Endothelial cell of umbilical vein (primary cell): ENCODE measurements at regions not wholly inside any gene's neighbourhood (a gene's known extent, or its start where the extent isn't known, plus 50 kb on each side); places are given as distances from the start of the nearest gene placed in this dataset.

Experiments
- BruUV-seq: library from RNA; stranded (reverse); fragments of 400-500 nt; replicated peaks from 2 replicates; lab custom pipeline; 2021; lab: Mats Ljungman, UMichigan
- CTCF ChIA-PET: fragments of 300-600, 350-600 bp; sonication (Branson Sonifier 250); formaldehyde crosslinking; loops from one replicate; lab custom pipeline; 2021; ENCODE audit warnings: antibody characterized with exemption, inconsistent platforms; lab: Charles Lee
- POLR2A ChIA-PET: fragments of 300-600, 350-600 bp; sonication (Branson Sonifier 250); formaldehyde crosslinking; loops from one replicate; lab custom pipeline; 2021; ENCODE audit warnings: antibody characterized with exemption, inconsistent platforms; lab: Charles Lee
- DNase-seq: peaks from one replicate; pipeline ENCODE4 v3.0.0-alpha.2; 2011; ENCODE audit warnings: low read depth, low spot score
- FAIRE-seq: peaks from 2 replicates; lab custom pipeline; 2011; peaks lifted over from hg19 to GRCh38; lab: Jason Lieb, UNC
- H2AFZ ChIP-seq: 2 replicates; pipeline ENCODE4 v1.6.0; 2012; ENCODE audit warnings: low read depth, low read length, control low read depth, inconsistent platforms
- H3K27ac ChIP-seq: 2 replicates; pipeline ENCODE4 v1.5.1; 2011; ENCODE audit warnings: low read depth, mild to moderate bottlenecking, control low read depth, low read length, moderate library complexity; ENCODE audit not compliant: insufficient read depth
- H3K27me3 ChIP-seq, 2 experiments: 2 replicates each; pipeline versions ENCODE4 v1.6.0 to v1.6.1; 2011; ENCODE audit warnings: low read length in 2 of 2, mixed read lengths in 1 of 2; ENCODE audit not compliant: control insufficient read depth in 2 of 2, insufficient read depth in 2 of 2
- H3K36me3 ChIP-seq, 2 experiments: 2 replicates in 1 of 2; 3 replicates in 1 of 2; pipeline ENCODE4 v1.5.1; 2011; ENCODE audit warnings: low read length in 2 of 2, mild to moderate bottlenecking in 1 of 2, moderate library complexity in 1 of 2; ENCODE audit not compliant: control insufficient read depth in 2 of 2, insufficient read depth in 2 of 2; ENCODE audit errors: extremely low read depth in 1 of 2
- H3K4me1 ChIP-seq: 3 replicates; pipeline ENCODE4 v1.5.1; 2011; ENCODE audit warnings: mild to moderate bottlenecking, low read length; ENCODE audit not compliant: control insufficient read depth, insufficient read depth; ENCODE audit errors: extremely low read depth
- H3K4me2 ChIP-seq: 2 replicates; pipeline ENCODE4 v1.6.1; 2011; ENCODE audit warnings: low read length, control low read depth, mixed read lengths; ENCODE audit not compliant: insufficient read depth
- H3K4me3 ChIP-seq, 3 experiments: fragments of 200-600 bp in 1 of 3; sonication (generic), shearing (Covaris generic) in 1 of 3; replicated peaks in 1 of 3; 2 replicates each; pipeline ENCODE4 v1.5.1; 2011 to 2016; ENCODE audit warnings: control low read depth in 3 of 3, low read length in 3 of 3, mild to moderate bottlenecking in 2 of 3, inconsistent platforms in 1 of 3, low read depth in 1 of 3, moderate library complexity in 1 of 3; ENCODE audit not compliant: insufficient read depth in 1 of 3
- H3K79me2 ChIP-seq: 2 replicates; pipeline ENCODE4 v1.6.0; 2012; ENCODE audit warnings: low read length, inconsistent platforms; ENCODE audit not compliant: control insufficient read depth, insufficient read depth
- H3K9ac ChIP-seq: replicated peaks from 2 replicates; pipeline ENCODE3; 2011; ENCODE audit warnings: low read length, control low read depth; ENCODE audit not compliant: insufficient read depth; ENCODE audit errors: extremely low read depth
- H3K9me1 ChIP-seq: replicated peaks from 3 replicates; pipeline ENCODE4 v1.6.0; 2011; ENCODE audit warnings: mild to moderate bottlenecking, low read length; ENCODE audit not compliant: control insufficient read depth, insufficient read depth; ENCODE audit errors: extremely low read depth
- H3K9me3 ChIP-seq: replicated peaks from 2 replicates; pipeline ENCODE4 v1.5.1; 2012; ENCODE audit warnings: low read length, inconsistent platforms; ENCODE audit not compliant: control insufficient read depth, insufficient read depth
- H4K20me1 ChIP-seq: replicated peaks from 2 replicates; pipeline ENCODE3; 2011; ENCODE audit warnings: mild to moderate bottlenecking, low read length; ENCODE audit not compliant: control insufficient read depth, insufficient read depth; ENCODE audit errors: extremely low read depth
- CTCF ChIP-seq, 2 donors: IDR thresholded peaks; 1 replicate in 1 of 2; 2 replicates in 1 of 2; pipeline ENCODE4 v1.5.1; 2011; ENCODE audit warnings: low read length in 2 of 2, mild to moderate bottlenecking in 2 of 2, moderate library complexity in 2 of 2, control low read depth in 1 of 2, inconsistent platforms in 1 of 2, low read depth in 1 of 2; ENCODE audit not compliant: insufficient read depth in 1 of 2; ENCODE audit errors: extremely low read depth in 1 of 2
- EZH2 ChIP-seq: IDR thresholded peaks from 2 replicates; pipeline ENCODE4 v1.6.1; 2012; ENCODE audit warnings: borderline replicate concordance, low read depth, mild to moderate bottlenecking, moderate library complexity, low read length, inconsistent platforms; ENCODE audit not compliant: severe bottlenecking
- FOS ChIP-seq: IDR thresholded peaks from 2 replicates; pipeline ENCODE4 v1.6.1; 2011; ENCODE audit warnings: mild to moderate bottlenecking, low read length, moderate library complexity, borderline replicate concordance; ENCODE audit not compliant: insufficient read depth
- GATA2 ChIP-seq: IDR thresholded peaks from 2 replicates; pipeline ENCODE4 v1.7.0; 2011; ENCODE audit warnings: low read depth, mild to moderate bottlenecking, moderate library complexity, mixed read lengths, low read length; ENCODE audit not compliant: insufficient read length, insufficient read depth
- JUN ChIP-seq: IDR thresholded peaks from 2 replicates; pipeline ENCODE4 v1.6.1; 2011; ENCODE audit warnings: borderline replicate concordance, low read depth; ENCODE audit not compliant: insufficient read length, insufficient read depth
- MAX ChIP-seq: IDR thresholded peaks from 2 replicates; pipeline ENCODE4 v1.6.1; 2011; ENCODE audit not compliant: insufficient read depth, insufficient read length
- MYC ChIP-seq: IDR thresholded peaks from one replicate; pipeline ENCODE4 v1.6.1; 2011; ENCODE audit warnings: mild to moderate bottlenecking, low read depth, low read length
- POLR2A ChIP-seq: IDR thresholded peaks from 2 replicates; pipeline ENCODE4 v1.6.1; 2012; ENCODE audit warnings: low read depth, mild to moderate bottlenecking, control low read depth, low read length
- POLR2AphosphoS5 ChIP-seq: IDR thresholded peaks from 2 replicates; pipeline ENCODE4 v1.6.1; 2012; ENCODE audit warnings: low read depth, mild to moderate bottlenecking, control low read depth, low read length, moderate library complexity; ENCODE audit not compliant: insufficient read depth
- dilution Hi-C: fragments of 300-500 bp; cut with MboI; formaldehyde crosslinking; loops from one replicate; pipeline ENCODE4 v1.15.0; 2019; ENCODE audit warnings: low sequenced_read_pairs; ENCODE audit not compliant: extremely low pct_ligation_motif_present
- intact Hi-C: fragments of 100-400 bp; cut with micrococcal nuclease; formaldehyde crosslinking; loops from one replicate; pipeline ENCODE4 v1.10.0; 2022

- TF ChIP-seq POLR2AphosphoS5 (no peak), MYC (no peak), EZH2 (no peak), CTCF (IDR thresholded peaks at IDR 0.05; ENCODE audit: extremely low read depth in 1 of 2, insufficient read depth in 1 of 2, low read depth in 1 of 2, low read length in 2 of 2) (no peak), FOS (no peak), MAX (no peak), POLR2A (no peak), JUN (no peak), GATA2 (no peak)
- Histone ChIP-seq H4K20me1 (no peaks in the 10 kb centered on the region), H3K4me2 (no peak overlapping the region), H3K9ac (no peak overlapping the region), H3K27me3 (no peaks in the 10 kb centered on the region), H3K4me1 (no peaks in the 10 kb centered on the region), H3K4me3 (no peak overlapping the region), H3K36me3 (no peaks in the 10 kb centered on the region), H3K9me3 (no peaks in the 10 kb centered on the region), H3K79me2 (no peaks in the 10 kb centered on the region), H3K27ac (no peak overlapping the region), H3K9me1 (no peaks in the 10 kb centered on the region), H2AFZ (no peak overlapping the region)
- BruUV-seq: no TSS peak
- intact Hi-C loops: no loop called here
- ChIA-PET POLR2A (no interaction called here), CTCF (no interaction called here)
- FAIRE-seq: no peak
- dilution Hi-C loops: no loop called here
- no peak for DNase-seq
These were observed 182.8 kb upstream of the C1QTNF7 start for GRCh38 chr4:15245006-15245530.
